Hippocampal formation (tissue), 2 donors: ENCODE measurements at regions not wholly inside any gene's neighbourhood (a gene's known extent, or its start where the extent isn't known, plus 50 kb on each side); places are given as distances from the start of the nearest gene placed in this dataset.
"Not testable (repeated sequence)": the region's sequence is repeated elsewhere in the genome, so short reads cannot be mapped to it uniquely, and the experiment has no call there.

Experiments used
- DNase-seq, 2 donors: peaks; one replicate each; lab custom pipeline; 2025; lab: John Stamatoyannopoulos, UW

- DNase-seq = no peak
Observed at GRCh38 chr16:79895053-79895916, 294.7 kb upstream of the MAF start.

GRCh38 chr16:79893445-79893844 lies 292.9 kb upstream of the MAF start:
- no peak for DNase-seq

GRCh38 chr16:79892278-79892677 lies 291.7 kb upstream of the MAF start:
- DNase-seq = no peak

GRCh38 chr16:79891458-79891857 lies 290.9 kb upstream of the MAF start:
- no peak for DNase-seq

GRCh38 chr16:79887541-79888540 lies 287.3 kb upstream of the MAF start:
- DNase-seq = no peak

GRCh38 chr16:79885320-79885719 lies 284.8 kb upstream of the MAF start:
- no peak for DNase-seq

GRCh38 chr16:79883494-79883893 lies 283.0 kb upstream of the MAF start:
- no peak for DNase-seq

GRCh38 chr16:79882340-79883005 lies 281.9 kb upstream of the MAF start:
- DNase-seq = no peak

GRCh38 chr16:79881107-79881506 lies 280.6 kb upstream of the MAF start:
- not testable (repeated sequence) for DNase-seq

- DNase-seq = no peak
Observed at GRCh38 chr16:79876332-79876730, 275.8 kb upstream of the MAF start.

- DNase-seq = no peak
Observed at GRCh38 chr16:79874391-79874790, 273.9 kb upstream of the MAF start.

GRCh38 chr16:79873825-79874224 lies 273.3 kb upstream of the MAF start:
- no peak for DNase-seq

GRCh38 chr16:79871906-79872305 lies 271.4 kb upstream of the MAF start:
- DNase-seq = no peak

- no peak for DNase-seq
Observed at GRCh38 chr16:79870016-79870886, 269.7 kb upstream of the MAF start.

GRCh38 chr16:79869304-79870015 lies 268.9 kb upstream of the MAF start:
- DNase-seq = no peak

- DNase-seq = no peak
Observed at GRCh38 chr16:79868841-79869240, 268.3 kb upstream of the MAF start.

GRCh38 chr16:79867425-79867997 lies 267.0 kb upstream of the MAF start:
- no peak for DNase-seq

- no peak for DNase-seq
Observed at GRCh38 chr16:79865918-79866317, 265.4 kb upstream of the MAF start.

- no peak for DNase-seq
Observed at GRCh38 chr16:79864781-79865391, 264.3 kb upstream of the MAF start.
